ENCODE measurements at regions not wholly inside any gene's neighbourhood (a gene's known extent, or its start where the extent isn't known, plus 50 kb on each side); places are given as distances from the start of the nearest gene placed in this dataset.

DNA sequence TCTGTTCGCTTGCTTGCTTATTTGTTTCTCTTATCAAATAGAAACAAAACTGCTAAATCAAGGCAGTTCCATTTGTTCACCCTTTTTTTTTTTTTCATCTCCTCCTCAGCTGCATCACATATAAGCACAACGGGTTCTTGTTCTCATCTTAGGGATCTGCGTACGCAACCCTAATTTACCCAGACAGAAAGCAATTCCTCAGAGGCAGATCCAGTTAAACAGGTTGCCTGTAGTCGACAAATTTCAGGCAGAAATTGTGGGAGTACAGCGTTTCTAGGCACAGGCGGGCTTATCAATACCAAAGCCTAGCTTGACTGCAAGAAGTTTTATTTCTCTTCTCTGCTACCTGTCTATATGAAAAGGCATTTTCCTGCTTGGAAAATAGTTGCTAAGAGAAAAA, 565.4 kb downstream of the NXPH1 start:
- TF ChIP-seq ZNF133 (tag by site-specific recombination; IDR thresholded peaks at IDR 0.05) (no peak), SCRT1 (tag by site-specific recombination; IDR thresholded peaks at IDR 0.05; ENCODE audit: borderline replicate concordance) (no peak), YY1 (tag by site-specific recombination; IDR thresholded peaks at IDR 0.05) (no peak), ZNF138 (tag by site-specific recombination; IDR thresholded peaks at IDR 0.05; ENCODE audit: borderline replicate concordance) (no peak), MYNN (tag by site-specific recombination; IDR thresholded peaks at IDR 0.05; ENCODE audit: borderline replicate concordance) (no peak)
- TF ChIP-seq, protein P1, sequence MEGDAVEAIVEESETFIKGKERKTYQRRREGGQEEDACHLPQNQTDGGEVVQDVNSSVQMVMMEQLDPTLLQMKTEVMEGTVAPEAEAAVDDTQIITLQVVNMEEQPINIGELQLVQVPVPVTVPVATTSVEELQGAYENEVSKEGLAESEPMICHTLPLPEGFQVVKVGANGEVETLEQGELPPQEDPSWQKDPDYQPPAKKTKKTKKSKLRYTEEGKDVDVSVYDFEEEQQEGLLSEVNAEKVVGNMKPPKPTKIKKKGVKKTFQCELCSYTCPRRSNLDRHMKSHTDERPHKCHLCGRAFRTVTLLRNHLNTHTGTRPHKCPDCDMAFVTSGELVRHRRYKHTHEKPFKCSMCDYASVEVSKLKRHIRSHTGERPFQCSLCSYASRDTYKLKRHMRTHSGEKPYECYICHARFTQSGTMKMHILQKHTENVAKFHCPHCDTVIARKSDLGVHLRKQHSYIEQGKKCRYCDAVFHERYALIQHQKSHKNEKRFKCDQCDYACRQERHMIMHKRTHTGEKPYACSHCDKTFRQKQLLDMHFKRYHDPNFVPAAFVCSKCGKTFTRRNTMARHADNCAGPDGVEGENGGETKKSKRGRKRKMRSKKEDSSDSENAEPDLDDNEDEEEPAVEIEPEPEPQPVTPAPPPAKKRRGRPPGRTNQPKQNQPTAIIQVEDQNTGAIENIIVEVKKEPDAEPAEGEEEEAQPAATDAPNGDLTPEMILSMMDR (tag by site-specific recombination; IDR thresholded peaks at IDR 0.05) = no peak

Measured in HEK293 (cell line).